ENCODE measurements at regions not wholly inside any gene's neighbourhood (a gene's known extent, or its start where the extent isn't known, plus 50 kb on each side); places are given as distances from the start of the nearest gene placed in this dataset.

- no peak for ATAC-seq
Observed at GRCh38 chr15:95265419-95265997, 1034.1 kb downstream of the MCTP2 start.

DNA sequence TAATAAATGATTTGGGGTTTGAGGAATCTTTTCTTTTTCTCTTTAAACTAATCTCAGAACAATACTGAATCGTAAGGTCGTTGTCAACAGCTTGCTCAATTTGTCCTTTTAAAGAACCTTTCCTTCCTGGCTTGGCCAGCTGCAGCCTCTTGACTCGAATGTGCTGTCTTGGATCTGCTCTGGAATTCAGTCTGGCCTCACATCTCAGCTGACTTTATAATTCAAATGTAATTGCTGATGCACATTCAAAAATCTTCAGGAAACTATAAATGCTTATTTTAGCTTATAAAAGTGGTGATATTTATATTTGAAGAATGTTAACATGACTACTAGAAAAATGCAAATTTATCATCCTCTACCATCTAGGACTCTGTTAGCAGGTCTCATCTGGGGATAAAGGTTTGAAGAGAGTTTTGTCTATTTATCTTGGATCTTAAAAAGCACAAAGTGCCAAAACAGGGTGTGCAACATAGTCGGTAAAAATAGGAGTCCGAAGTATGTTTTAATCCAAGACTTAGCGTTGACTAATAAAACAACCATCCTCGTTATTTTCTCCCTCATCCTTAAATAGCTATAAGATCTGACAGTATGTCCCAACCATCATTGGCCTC lies 1035.2 kb downstream of the MCTP2 start:
- ATAC-seq: no peak
- TF ChIP-seq, protein P1, sequence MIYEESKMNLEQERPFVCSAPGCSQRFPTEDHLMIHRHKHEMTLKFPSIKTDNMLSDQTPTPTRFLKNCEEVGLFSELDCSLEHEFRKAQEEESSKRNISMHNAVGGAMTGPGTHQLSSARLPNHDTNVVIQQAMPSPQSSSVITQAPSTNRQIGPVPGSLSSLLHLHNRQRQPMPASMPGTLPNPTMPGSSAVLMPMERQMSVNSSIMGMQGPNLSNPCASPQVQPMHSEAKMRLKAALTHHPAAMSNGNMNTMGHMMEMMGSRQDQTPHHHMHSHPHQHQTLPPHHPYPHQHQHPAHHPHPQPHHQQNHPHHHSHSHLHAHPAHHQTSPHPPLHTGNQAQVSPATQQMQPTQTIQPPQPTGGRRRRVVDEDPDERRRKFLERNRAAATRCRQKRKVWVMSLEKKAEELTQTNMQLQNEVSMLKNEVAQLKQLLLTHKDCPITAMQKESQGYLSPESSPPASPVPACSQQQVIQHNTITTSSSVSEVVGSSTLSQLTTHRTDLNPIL (CRISPR knock-in tag; IDR thresholded peaks at IDR 0.05; ENCODE audit: low read depth): no peak
- TF ChIP-seq BACH2 (CRISPR knock-in tag; IDR thresholded peaks at IDR 0.05; ENCODE audit: borderline replicate concordance) (no peak), SNAI2 (CRISPR knock-in tag; IDR thresholded peaks at IDR 0.05) (no peak), ARNTL (CRISPR knock-in tag; IDR thresholded peaks at IDR 0.05; ENCODE audit: borderline replicate concordance, low read depth) (no peak), ZNF70 (CRISPR knock-in tag; IDR thresholded peaks at IDR 0.05) (no peak), CSDC2 (CRISPR knock-in tag; IDR thresholded peaks at IDR 0.05) (no peak), ZFP3 (CRISPR knock-in tag; IDR thresholded peaks at IDR 0.05) (no peak), TOX (CRISPR knock-in tag; IDR thresholded peaks at IDR 0.05; ENCODE audit: borderline replicate concordance) (no peak), POU6F1 (CRISPR knock-in tag; IDR thresholded peaks at IDR 0.05; ENCODE audit: borderline replicate concordance, low read depth) (no peak)

More at GRCh38 chr15:95265419-95265997, 1034.1 kb downstream of the MCTP2 start:
- no peak for TF ChIP-seq ZFP30 (CRISPR knock-in tag; IDR thresholded peaks at IDR 0.05)
- no peak for TF ChIP-seq ZNF565 (CRISPR knock-in tag; conservative IDR thresholded peaks at IDR 0.05; ENCODE audit: low read depth)
- TF ChIP-seq ISL1 (CRISPR knock-in tag; IDR thresholded peaks at IDR 0.05): no peak
- no peak for TF ChIP-seq SNAI2 (CRISPR knock-in tag; IDR thresholded peaks at IDR 0.05)
- TF ChIP-seq CSDC2 (CRISPR knock-in tag; IDR thresholded peaks at IDR 0.05): no peak
- TF ChIP-seq TSHZ2 (CRISPR knock-in tag; IDR thresholded peaks at IDR 0.05): no peak
- no peak for TF ChIP-seq ZFP3 (CRISPR knock-in tag; IDR thresholded peaks at IDR 0.05)
- no peak for TF ChIP-seq BACH2 (CRISPR knock-in tag; IDR thresholded peaks at IDR 0.05; ENCODE audit: borderline replicate concordance)
- TF ChIP-seq ZNF8 (CRISPR knock-in tag; IDR thresholded peaks at IDR 0.05): no peak
- no peak for TF ChIP-seq ESRRG (CRISPR knock-in tag; IDR thresholded peaks at IDR 0.05)
- no peak for TF ChIP-seq ZNF70 (CRISPR knock-in tag; IDR thresholded peaks at IDR 0.05)
- TF ChIP-seq GLIS3 (CRISPR knock-in tag; IDR thresholded peaks at IDR 0.05): no peak
- TF ChIP-seq, protein P2, sequence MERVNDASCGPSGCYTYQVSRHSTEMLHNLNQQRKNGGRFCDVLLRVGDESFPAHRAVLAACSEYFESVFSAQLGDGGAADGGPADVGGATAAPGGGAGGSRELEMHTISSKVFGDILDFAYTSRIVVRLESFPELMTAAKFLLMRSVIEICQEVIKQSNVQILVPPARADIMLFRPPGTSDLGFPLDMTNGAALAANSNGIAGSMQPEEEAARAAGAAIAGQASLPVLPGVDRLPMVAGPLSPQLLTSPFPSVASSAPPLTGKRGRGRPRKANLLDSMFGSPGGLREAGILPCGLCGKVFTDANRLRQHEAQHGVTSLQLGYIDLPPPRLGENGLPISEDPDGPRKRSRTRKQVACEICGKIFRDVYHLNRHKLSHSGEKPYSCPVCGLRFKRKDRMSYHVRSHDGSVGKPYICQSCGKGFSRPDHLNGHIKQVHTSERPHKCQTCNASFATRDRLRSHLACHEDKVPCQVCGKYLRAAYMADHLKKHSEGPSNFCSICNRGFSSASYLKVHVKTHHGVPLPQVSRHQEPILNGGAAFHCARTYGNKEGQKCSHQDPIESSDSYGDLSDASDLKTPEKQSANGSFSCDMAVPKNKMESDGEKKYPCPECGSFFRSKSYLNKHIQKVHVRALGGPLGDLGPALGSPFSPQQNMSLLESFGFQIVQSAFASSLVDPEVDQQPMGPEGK (CRISPR knock-in tag; IDR thresholded peaks at IDR 0.05; ENCODE audit: borderline replicate concordance): no peak
- TF ChIP-seq, protein P1 (CRISPR knock-in tag; IDR thresholded peaks at IDR 0.05; ENCODE audit: low read depth): no peak
- no peak for TF ChIP-seq ARNTL (CRISPR knock-in tag; IDR thresholded peaks at IDR 0.05; ENCODE audit: borderline replicate concordance, low read depth)
- TF ChIP-seq POU6F1 (CRISPR knock-in tag; IDR thresholded peaks at IDR 0.05; ENCODE audit: borderline replicate concordance, low read depth): no peak
- no peak for TF ChIP-seq TCF4 (CRISPR knock-in tag; IDR thresholded peaks at IDR 0.05; ENCODE audit: borderline replicate concordance)
- no peak for TF ChIP-seq OSR1 (CRISPR knock-in tag; IDR thresholded peaks at IDR 0.05)
- TF ChIP-seq RARB (CRISPR knock-in tag; IDR thresholded peaks at IDR 0.05): no peak
- TF ChIP-seq CSRNP3 (CRISPR knock-in tag; IDR thresholded peaks at IDR 0.05): no peak

Measured in SK-N-SH treated with all-trans-retinoic acid at 6 μM for 48 hours (cell line).